PFSK-1 (cell line): ENCODE measurements at regions not wholly inside any gene's neighbourhood (a gene's known extent, or its start where the extent isn't known, plus 50 kb on each side); places are given as distances from the start of the nearest gene placed in this dataset.

Source experiments
- POLR2AphosphoS5 ChIP-seq: IDR thresholded peaks from 2 replicates; pipeline ENCODE4 v1.6.1; 2012; ENCODE audit warnings: low read depth, mild to moderate bottlenecking, control low read depth, low read length, moderate library complexity
- SIN3A ChIP-seq: IDR thresholded peaks from 2 replicates; pipeline ENCODE4 v1.6.1; 2012; ENCODE audit warnings: mild to moderate bottlenecking, low read length, moderate library complexity, borderline replicate concordance; ENCODE audit not compliant: insufficient read depth
- TF ChIP-seq, protein P1 (sequence below), 2 experiments: IDR thresholded peaks; 2 replicates each; pipeline versions ENCODE4 v1.6.1 to v1.8.0; 2011 to 2012; ENCODE audit warnings: low read depth in 2 of 2, low read length in 2 of 2, control low read depth in 1 of 2, inconsistent platforms in 1 of 2, mild to moderate bottlenecking in 1 of 2, moderate library complexity in 1 of 2; ENCODE audit not compliant: insufficient read depth in 1 of 2

DNA sequence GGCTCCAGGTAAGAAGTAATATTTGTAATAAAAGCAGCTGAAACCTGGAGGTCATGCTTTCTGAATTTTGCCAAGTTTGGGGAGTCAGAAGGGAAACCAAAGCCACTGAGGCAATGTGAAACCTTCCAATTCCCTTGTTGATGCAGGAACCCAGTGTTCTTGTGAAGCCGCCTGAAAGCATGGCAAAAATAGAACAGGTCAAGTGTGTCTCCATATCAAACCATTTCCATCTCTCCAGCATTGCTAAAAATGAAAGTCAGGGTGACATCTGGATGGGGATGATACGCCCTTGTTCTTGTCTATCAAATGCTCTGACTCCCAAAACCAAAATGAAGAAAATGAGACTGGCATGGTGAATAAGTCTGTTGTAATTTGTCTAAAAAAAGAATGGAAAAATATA is 362.5 kb downstream of the VPS13C start:
- TF ChIP-seq, protein P1, sequence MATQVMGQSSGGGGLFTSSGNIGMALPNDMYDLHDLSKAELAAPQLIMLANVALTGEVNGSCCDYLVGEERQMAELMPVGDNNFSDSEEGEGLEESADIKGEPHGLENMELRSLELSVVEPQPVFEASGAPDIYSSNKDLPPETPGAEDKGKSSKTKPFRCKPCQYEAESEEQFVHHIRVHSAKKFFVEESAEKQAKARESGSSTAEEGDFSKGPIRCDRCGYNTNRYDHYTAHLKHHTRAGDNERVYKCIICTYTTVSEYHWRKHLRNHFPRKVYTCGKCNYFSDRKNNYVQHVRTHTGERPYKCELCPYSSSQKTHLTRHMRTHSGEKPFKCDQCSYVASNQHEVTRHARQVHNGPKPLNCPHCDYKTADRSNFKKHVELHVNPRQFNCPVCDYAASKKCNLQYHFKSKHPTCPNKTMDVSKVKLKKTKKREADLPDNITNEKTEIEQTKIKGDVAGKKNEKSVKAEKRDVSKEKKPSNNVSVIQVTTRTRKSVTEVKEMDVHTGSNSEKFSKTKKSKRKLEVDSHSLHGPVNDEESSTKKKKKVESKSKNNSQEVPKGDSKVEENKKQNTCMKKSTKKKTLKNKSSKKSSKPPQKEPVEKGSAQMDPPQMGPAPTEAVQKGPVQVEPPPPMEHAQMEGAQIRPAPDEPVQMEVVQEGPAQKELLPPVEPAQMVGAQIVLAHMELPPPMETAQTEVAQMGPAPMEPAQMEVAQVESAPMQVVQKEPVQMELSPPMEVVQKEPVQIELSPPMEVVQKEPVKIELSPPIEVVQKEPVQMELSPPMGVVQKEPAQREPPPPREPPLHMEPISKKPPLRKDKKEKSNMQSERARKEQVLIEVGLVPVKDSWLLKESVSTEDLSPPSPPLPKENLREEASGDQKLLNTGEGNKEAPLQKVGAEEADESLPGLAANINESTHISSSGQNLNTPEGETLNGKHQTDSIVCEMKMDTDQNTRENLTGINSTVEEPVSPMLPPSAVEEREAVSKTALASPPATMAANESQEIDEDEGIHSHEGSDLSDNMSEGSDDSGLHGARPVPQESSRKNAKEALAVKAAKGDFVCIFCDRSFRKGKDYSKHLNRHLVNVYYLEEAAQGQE (IDR thresholded peaks at IDR 0.05; ENCODE audit: insufficient read depth in 1 of 2, low read depth in 2 of 2, low read length in 2 of 2) = no peak
- TF ChIP-seq POLR2AphosphoS5 = no peak
- TF ChIP-seq SIN3A = no peak
